Neutrophil (primary cell): ENCODE measurements at regions not wholly inside any gene's neighbourhood (a gene's known extent, or its start where the extent isn't known, plus 50 kb on each side); places are given as distances from the start of the nearest gene placed in this dataset.

Experiments
- H3K27ac ChIP-seq: fragments of 200-600 bp; sonication (generic); 2 replicates; pipeline ENCODE4 v1.5.1; 2016; ENCODE audit warnings: mild to moderate bottlenecking, moderate library complexity
- H3K27me3 ChIP-seq: fragments of 200-600 bp; sonication (generic); 2 replicates; pipeline ENCODE4 v1.6.0; 2016; ENCODE audit warnings: mild to moderate bottlenecking
- H3K36me3 ChIP-seq: fragments of 200-600 bp; sonication (generic); 2 replicates; pipeline ENCODE4 v1.5.1; 2017
- H3K4me1 ChIP-seq, 2 experiments: fragments of 200-600 bp in 1 of 2; sonication (generic) in 1 of 2; 1 replicate in 1 of 2; 2 replicates in 1 of 2; pipeline versions ENCODE4 v1.5.1 to v1.6.1; 2013 to 2016; ENCODE audit warnings: low read depth in 1 of 2, low read length in 1 of 2, mild to moderate bottlenecking in 1 of 2, moderate library complexity in 1 of 2; ENCODE audit not compliant: control insufficient read depth in 1 of 2, insufficient read depth in 1 of 2
- H3K4me3 ChIP-seq, 2 experiments: fragments of 200-600 bp in 1 of 2; sonication (generic) in 1 of 2; 1 replicate in 1 of 2; 2 replicates in 1 of 2; pipeline ENCODE4 v1.5.1; 2013 to 2016; ENCODE audit warnings: low read depth in 1 of 2, low read length in 1 of 2, mild to moderate bottlenecking in 1 of 2, moderate library complexity in 1 of 2
- H3K9me3 ChIP-seq: fragments of 200-600 bp; sonication (generic); 2 replicates; pipeline ENCODE4 v1.5.1; 2016
- CTCF ChIP-seq: fragments of 200-600 bp; sonication (generic); IDR thresholded peaks from 2 replicates; pipeline ENCODE4 v1.5.1; 2016; ENCODE audit warnings: antibody characterized with exemption

- H3K36me3 ChIP-seq: no peaks in the 10 kb centered on the region
- H3K4me1 ChIP-seq: no peaks in the 10 kb centered on the region
- H3K9me3 ChIP-seq: no peaks in the 10 kb centered on the region
- no peak overlapping the region for H3K27ac ChIP-seq
- peaks cover 20% of the 10 kb centered on the region for H3K27me3 ChIP-seq
- TF ChIP-seq CTCF: no peak
- no peak overlapping the region for H3K4me3 ChIP-seq
These were observed 316.4 kb downstream of the MCTP2 start for GRCh38 chr15:94547711-94548110.

GRCh38 chr15:94555841-94556519 is 324.6 kb downstream of the MCTP2 start:
- no peaks in the 10 kb centered on the region for H3K36me3 ChIP-seq
- no peaks in the 10 kb centered on the region for H3K9me3 ChIP-seq
- H3K4me1 ChIP-seq: no peaks in the 10 kb centered on the region
- TF ChIP-seq CTCF: no peak
- H3K4me3 ChIP-seq: no peak overlapping the region
- H3K27ac ChIP-seq: no peak overlapping the region
- peaks cover 6% of the 10 kb centered on the region for H3K27me3 ChIP-seq

GRCh38 chr15:94561036-94561689 is 329.8 kb downstream of the MCTP2 start:
- no peak overlapping the region for H3K27ac ChIP-seq
- H3K27me3 ChIP-seq: peaks cover 6% of the 10 kb centered on the region
- no peaks in the 10 kb centered on the region for H3K36me3 ChIP-seq
- H3K4me1 ChIP-seq: no peaks in the 10 kb centered on the region
- H3K9me3 ChIP-seq: no peaks in the 10 kb centered on the region
- no peak for TF ChIP-seq CTCF
- H3K4me3 ChIP-seq: no peak overlapping the region

GRCh38 chr15:94563456-94563855 is 332.1 kb downstream of the MCTP2 start:
- Histone ChIP-seq H3K4me3 (no peak overlapping the region), H3K27ac (no peak overlapping the region), H3K36me3 (no peaks in the 10 kb centered on the region), H3K9me3 (no peaks in the 10 kb centered on the region), H3K27me3 (no peaks in the 10 kb centered on the region), H3K4me1 (no peaks in the 10 kb centered on the region)
- TF ChIP-seq CTCF: no peak

GRCh38 chr15:94576889-94577533 is 345.6 kb downstream of the MCTP2 start:
- H3K9me3 ChIP-seq: no peaks in the 10 kb centered on the region
- no peak overlapping the region for H3K27ac ChIP-seq
- H3K36me3 ChIP-seq: no peaks in the 10 kb centered on the region
- TF ChIP-seq CTCF: no peak
- peaks cover 43% of the 10 kb centered on the region for H3K27me3 ChIP-seq
- H3K4me1 ChIP-seq: no peaks in the 10 kb centered on the region
- H3K4me3 ChIP-seq: no peak overlapping the region
